Lung (tissue), 11 donors: ENCODE measurements at regions not wholly inside any gene's neighbourhood (a gene's known extent, or its start where the extent isn't known, plus 50 kb on each side); places are given as distances from the start of the nearest gene placed in this dataset.

Source experiments
- ATAC-seq: fragments of 200-7000 bp; cut with Tn5 transposase; one replicate; pipeline ENCODE4 v1.9.1; 2020; ENCODE audit warnings: moderate number of reproducible peaks; ENCODE audit not compliant: insufficient read depth, low FRiP score
- DNase-seq, 3 donors: peaks; one replicate each; pipeline ENCODE4 v3.0.0-alpha.2; 2013 to 2017
- H3K27ac ChIP-seq, 2 donors: one replicate each; pipeline ENCODE4 v1.5.1; 2013; ENCODE audit warnings: mild to moderate bottlenecking in 2 of 2, moderate library complexity in 2 of 2, control low read depth in 1 of 2, inconsistent platforms in 1 of 2, low read depth in 1 of 2, low read length in 1 of 2
- H3K27me3 ChIP-seq, 3 donors: one replicate each; pipeline ENCODE4 v1.5.1; 2013; ENCODE audit warnings: low read length in 2 of 3; ENCODE audit not compliant: control insufficient read depth in 3 of 3, insufficient read depth in 3 of 3
- H3K36me3 ChIP-seq, 4 donors: one replicate each; pipeline ENCODE4 v1.5.1; 2013; ENCODE audit warnings: low read length in 4 of 4, mild to moderate bottlenecking in 1 of 4, moderate library complexity in 1 of 4; ENCODE audit not compliant: control insufficient read depth in 4 of 4, insufficient read depth in 4 of 4
- H3K4me1 ChIP-seq, 5 donors: one replicate each; pipeline ENCODE4 v1.5.1; 2013; ENCODE audit warnings: low read length in 5 of 5, mild to moderate bottlenecking in 2 of 5, moderate library complexity in 1 of 5; ENCODE audit not compliant: control insufficient read depth in 5 of 5, insufficient read depth in 5 of 5
- H3K4me3 ChIP-seq: one replicate; pipeline ENCODE4 v1.5.1; 2013; ENCODE audit warnings: mild to moderate bottlenecking, control low read depth, moderate library complexity
- H3K9ac ChIP-seq, 2 donors: one replicate each; pipeline ENCODE4 v1.5.1; 2013; ENCODE audit warnings: low read length in 2 of 2, control low read depth in 1 of 2; ENCODE audit not compliant: insufficient read depth in 1 of 2
- H3K9me3 ChIP-seq, 4 donors: one replicate each; pipeline ENCODE4 v1.5.1; 2013; ENCODE audit warnings: low read length in 3 of 4, mild to moderate bottlenecking in 1 of 4, moderate library complexity in 1 of 4; ENCODE audit not compliant: control insufficient read depth in 4 of 4, insufficient read depth in 3 of 4
- CTCF ChIP-seq: IDR thresholded peaks from 2 replicates; pipeline ENCODE4 v1.5.1; 2012; ENCODE audit warnings: mild to moderate bottlenecking; ENCODE audit errors: control extremely low read depth, extremely low read depth
- WGBS, 2 donors: extraction: QIAGEN DNeasy Blood & Tissue Kit; methylation state at CpG; one replicate each; pipeline ENCODE4 v1.1.7; 2013; 5-methylcytosine and 5-hydroxymethylcytosine counted together
- donor health status: control.
- donor health status: control.
- donor health status: Bipolar disorder and iron deficiency.
- donor health status: healthy.
- donor health status: DM: yes; HTN: yes; CAD: no.

GRCh38 chr4:164412246-164412645, 341.7 kb upstream of the SMIM31 start:
- ATAC-seq, result no peak
- Histone ChIP-seq H3K27ac (no peak overlapping the region), H3K27me3 (no peaks in the 10 kb centered on the region), H3K4me3 (no peak overlapping the region), H3K9ac (no peak overlapping the region), H3K36me3 (no peaks in the 10 kb centered on the region), H3K9me3 (no peaks in the 10 kb centered on the region), H3K4me1 (no peaks in the 10 kb centered on the region)
- no peak for TF ChIP-seq CTCF
- DNase-seq, result no peak
- WGBS, 2 donors, result 83 to 94% methylated on average over 1 of the region's 1 CpG

GRCh38 chr4:164413743-164414142, 340.2 kb upstream of the SMIM31 start:
- ATAC-seq (no peak), DNase-seq (no peak)
- H3K9ac ChIP-seq, result no peak overlapping the region
- H3K27me3 ChIP-seq, result no peaks in the 10 kb centered on the region
- no peaks in the 10 kb centered on the region for H3K4me1 ChIP-seq
- H3K4me3 ChIP-seq, result no peak overlapping the region
- 85 to 87% methylated on average over 2 of the region's 2 CpGs for WGBS, 2 donors
- H3K27ac ChIP-seq, result no peak overlapping the region
- TF ChIP-seq CTCF, result no peak
- no peaks in the 10 kb centered on the region for H3K36me3 ChIP-seq
- peaks cover 0 to 3% (median 0%) of the 10 kb centered on the region in 4 donors for H3K9me3 ChIP-seq

- 41 to 50% methylated on average over 1 of the region's 1 CpG for WGBS, 2 donors
- ATAC-seq, result no peak
Observed at GRCh38 chr4:164423819-164424218, 330.1 kb upstream of the SMIM31 start.

More at GRCh38 chr4:164423819-164424218, 330.1 kb upstream of the SMIM31 start:
- no peak for DNase-seq
- Histone ChIP-seq H3K4me3 (no peak overlapping the region), H3K9ac (no peak overlapping the region), H3K27ac (no peak overlapping the region), H3K4me1 (no peaks in the 10 kb centered on the region), H3K36me3 (no peaks in the 10 kb centered on the region), H3K9me3 (no peaks in the 10 kb centered on the region), H3K27me3 (no peaks in the 10 kb centered on the region)
- TF ChIP-seq CTCF, result no peak
